Brain microvascular endothelial cell (primary cell): ENCODE measurements at regions not wholly inside any gene's neighbourhood (a gene's known extent, or its start where the extent isn't known, plus 50 kb on each side); places are given as distances from the start of the nearest gene placed in this dataset.

Experiments used
- DNase-seq: peaks from one replicate; pipeline ENCODE4 v3.0.0-alpha.2; 2020
- H3K27ac ChIP-seq: fragments of 250-450 bp; sonication (Bioruptor Pico); 2 replicates; pipeline ENCODE4 v1.5.1; 2020; ENCODE audit warnings: mild to moderate bottlenecking, moderate library complexity
- H3K27me3 ChIP-seq: fragments of 250-450 bp; sonication (Bioruptor Pico); replicated peaks from 2 replicates; pipeline ENCODE4 v1.5.1; 2020; ENCODE audit warnings: mild to moderate bottlenecking
- H3K36me3 ChIP-seq: fragments of 250-450 bp; sonication (Bioruptor Pico); replicated peaks from 2 replicates; pipeline ENCODE4 v1.5.1; 2020; ENCODE audit warnings: mild to moderate bottlenecking
- H3K4me3 ChIP-seq: 2 replicates; pipeline ENCODE4 v1.5.1; 2011; ENCODE audit warnings: low read depth, mild to moderate bottlenecking, control low read depth, low read length, moderate library complexity
- in situ Hi-C: cut with HindIII; loops from 2 replicates; pipeline ENCODE4 v1.10.0; 2017; ENCODE audit warnings: low sequenced_read_pairs, low pct_ligation_motif_present
- TF ChIP-seq, protein P1 (sequence below): IDR thresholded peaks from 2 replicates; pipeline ENCODE4 v1.5.1; 2011; ENCODE audit warnings: low read depth, mild to moderate bottlenecking, moderate library complexity, low read length, control low read depth, inconsistent platforms; ENCODE audit errors: missing control alignments

DNA sequence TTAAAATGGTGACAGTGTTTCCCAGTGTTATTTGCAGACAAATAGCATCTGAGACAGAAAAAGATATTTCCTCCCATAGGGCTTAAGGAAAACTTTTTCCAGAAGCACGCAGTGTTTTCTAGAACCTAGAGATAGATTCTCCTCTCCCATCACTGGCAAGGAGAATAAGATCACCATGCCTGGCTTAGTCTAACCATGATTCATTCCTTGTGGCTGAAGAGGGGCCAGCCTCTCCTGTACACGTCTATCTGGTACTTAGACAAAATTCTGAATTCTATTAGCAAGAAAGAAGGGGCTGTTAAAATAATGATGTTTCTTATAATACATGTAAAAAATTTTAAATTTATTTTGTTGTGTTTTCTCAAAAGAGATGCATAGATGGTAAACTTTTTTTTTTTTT is 296.1 kb upstream of the LDB2 start:
- TF ChIP-seq, protein P1, sequence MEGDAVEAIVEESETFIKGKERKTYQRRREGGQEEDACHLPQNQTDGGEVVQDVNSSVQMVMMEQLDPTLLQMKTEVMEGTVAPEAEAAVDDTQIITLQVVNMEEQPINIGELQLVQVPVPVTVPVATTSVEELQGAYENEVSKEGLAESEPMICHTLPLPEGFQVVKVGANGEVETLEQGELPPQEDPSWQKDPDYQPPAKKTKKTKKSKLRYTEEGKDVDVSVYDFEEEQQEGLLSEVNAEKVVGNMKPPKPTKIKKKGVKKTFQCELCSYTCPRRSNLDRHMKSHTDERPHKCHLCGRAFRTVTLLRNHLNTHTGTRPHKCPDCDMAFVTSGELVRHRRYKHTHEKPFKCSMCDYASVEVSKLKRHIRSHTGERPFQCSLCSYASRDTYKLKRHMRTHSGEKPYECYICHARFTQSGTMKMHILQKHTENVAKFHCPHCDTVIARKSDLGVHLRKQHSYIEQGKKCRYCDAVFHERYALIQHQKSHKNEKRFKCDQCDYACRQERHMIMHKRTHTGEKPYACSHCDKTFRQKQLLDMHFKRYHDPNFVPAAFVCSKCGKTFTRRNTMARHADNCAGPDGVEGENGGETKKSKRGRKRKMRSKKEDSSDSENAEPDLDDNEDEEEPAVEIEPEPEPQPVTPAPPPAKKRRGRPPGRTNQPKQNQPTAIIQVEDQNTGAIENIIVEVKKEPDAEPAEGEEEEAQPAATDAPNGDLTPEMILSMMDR: no peak
- no peak for DNase-seq
- in situ Hi-C loops: no loop called here
- Histone ChIP-seq H3K36me3 (no peaks in the 10 kb centered on the region), H3K4me3 (no peak overlapping the region), H3K27me3 (no peaks in the 10 kb centered on the region), H3K27ac (no peak overlapping the region)

DNA sequence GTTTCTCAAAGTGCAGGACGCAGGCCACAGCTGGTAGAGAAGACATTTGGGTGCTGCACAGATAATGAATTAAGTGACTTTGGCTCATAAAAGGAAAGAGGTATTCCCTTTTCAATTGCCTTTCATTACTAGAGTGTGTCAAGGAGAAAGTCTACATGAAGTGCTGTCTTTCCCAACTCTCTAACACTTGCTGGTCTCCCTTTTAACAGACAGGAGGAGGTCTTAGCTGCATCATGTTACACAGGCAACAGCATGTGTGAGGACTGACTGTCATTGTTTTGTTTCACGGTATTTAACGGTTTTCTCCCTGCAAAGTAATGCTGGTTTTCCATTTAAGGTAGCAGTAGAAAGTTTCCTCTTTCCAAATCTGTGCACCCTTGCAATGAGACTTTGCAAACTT is 291.3 kb upstream of the LDB2 start:
- no peaks in the 10 kb centered on the region for H3K36me3 ChIP-seq
- in situ Hi-C loops: no loop called here
- no peak overlapping the region for H3K27ac ChIP-seq
- H3K27me3 ChIP-seq: no peaks in the 10 kb centered on the region
- DNase-seq: no peak
- TF ChIP-seq, protein P1: no peak
- H3K4me3 ChIP-seq: no peak overlapping the region

DNA sequence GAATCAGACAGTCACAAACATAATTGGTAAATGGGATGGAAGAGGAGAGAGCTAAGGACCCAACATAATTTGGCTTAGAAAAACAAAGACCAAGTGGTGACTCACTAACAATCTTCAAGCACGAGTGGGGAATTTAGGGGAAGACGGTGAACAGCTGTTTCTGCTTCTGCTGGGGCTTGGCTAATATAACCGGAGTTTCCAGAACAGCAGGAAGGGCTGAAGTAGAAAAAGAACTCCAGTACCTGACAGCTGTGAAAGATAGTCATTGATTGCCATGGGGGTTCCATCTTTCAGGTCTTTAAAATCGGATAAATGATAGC is 290.9 kb upstream of the LDB2 start:
- Histone ChIP-seq H3K36me3 (no peaks in the 10 kb centered on the region), H3K27ac (no peak overlapping the region), H3K4me3 (no peak overlapping the region), H3K27me3 (no peaks in the 10 kb centered on the region)
- in situ Hi-C loops: no loop called here
- TF ChIP-seq, protein P1: no peak
- DNase-seq: no peak

DNA sequence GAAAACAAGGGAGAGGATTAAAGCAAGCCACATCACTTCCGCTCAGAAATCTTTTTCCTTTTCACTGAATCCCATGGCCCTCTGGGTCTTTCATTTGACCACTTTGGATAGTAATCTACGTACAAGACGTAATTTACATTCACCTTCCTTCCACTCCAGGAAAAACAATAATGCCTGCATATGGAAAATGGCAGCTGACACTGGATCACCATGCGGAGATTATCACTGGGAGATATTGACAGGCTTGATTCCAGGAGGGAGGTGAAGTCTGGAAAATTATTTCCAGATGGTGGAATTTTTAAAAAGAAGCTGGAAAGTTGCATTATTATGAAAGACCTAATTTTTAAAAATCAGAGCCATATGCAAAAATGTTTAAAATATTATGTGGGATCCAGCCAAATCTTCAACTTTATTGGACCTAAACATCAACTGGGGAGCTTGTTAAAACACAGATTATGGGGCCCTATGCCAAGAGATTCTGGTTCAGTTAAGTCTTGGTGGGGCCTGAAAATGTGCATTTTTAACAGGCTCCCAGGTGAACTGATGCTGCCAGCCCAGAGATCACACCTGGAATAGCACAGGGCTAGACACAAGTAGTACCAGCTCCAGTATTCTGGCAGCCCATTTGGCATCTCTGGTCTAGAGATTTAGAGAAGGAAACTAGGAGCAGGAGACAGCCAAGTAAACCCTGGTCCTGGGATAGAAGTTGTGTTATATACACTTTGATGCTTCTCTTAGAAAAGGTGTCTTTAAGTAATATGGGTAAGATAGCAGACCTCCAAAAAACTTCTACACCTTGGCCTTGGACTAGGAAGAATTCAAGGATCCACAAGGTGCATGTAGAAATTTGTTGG is 290.3 kb upstream of the LDB2 start:
- Histone ChIP-seq H3K27ac (no peak overlapping the region), H3K4me3 (no peak overlapping the region), H3K36me3 (no peaks in the 10 kb centered on the region), H3K27me3 (no peaks in the 10 kb centered on the region)
- DNase-seq: no peak
- in situ Hi-C loops: no loop called here
- TF ChIP-seq, protein P1: no peak

DNA sequence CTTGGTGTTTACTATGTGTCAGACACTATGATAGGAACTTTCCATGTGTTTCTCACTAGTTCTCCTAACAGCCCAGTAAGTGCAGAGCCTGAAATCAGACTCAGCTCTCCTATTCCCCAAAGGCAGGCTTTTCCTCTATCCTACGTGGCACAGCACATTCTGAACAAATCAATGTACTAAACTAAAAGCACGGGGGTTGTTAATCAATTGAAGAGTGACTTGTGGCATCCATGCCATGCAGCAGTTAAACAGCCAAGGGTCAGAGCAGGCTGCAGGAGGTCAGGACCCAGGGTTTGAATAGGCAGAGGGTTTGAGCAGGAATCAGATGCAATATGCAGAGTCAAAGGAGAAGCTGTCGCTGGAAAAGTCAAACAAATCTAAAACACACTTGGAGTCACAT is 289.7 kb upstream of the LDB2 start:
- DNase-seq: no peak
- Histone ChIP-seq H3K36me3 (no peaks in the 10 kb centered on the region), H3K27me3 (no peaks in the 10 kb centered on the region), H3K4me3 (no peak overlapping the region), H3K27ac (no peak overlapping the region)
- TF ChIP-seq, protein P1: no peak
- in situ Hi-C loops: no loop called here

DNA sequence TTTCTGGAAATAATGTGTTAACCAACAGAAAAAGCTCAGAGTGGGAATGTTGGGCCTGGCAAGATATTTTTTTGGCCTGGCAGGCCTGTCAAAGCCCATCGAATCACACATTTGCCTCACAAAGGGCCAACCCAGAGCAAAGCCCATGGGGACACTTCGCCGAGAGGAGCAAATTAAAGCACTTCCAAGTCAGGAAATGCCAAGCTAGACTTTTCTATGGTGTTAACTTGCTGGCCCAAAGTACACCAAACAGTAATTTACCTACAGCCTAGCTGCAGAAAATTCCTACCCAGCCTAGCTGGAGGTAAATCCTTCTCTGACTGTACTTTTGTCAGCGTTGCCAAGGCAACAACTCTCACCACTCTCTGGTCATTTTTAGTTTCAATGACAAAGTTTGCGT is 288.6 kb upstream of the LDB2 start:
- H3K36me3 ChIP-seq: no peaks in the 10 kb centered on the region

More for the DNA sequence above, 288.6 kb upstream of the LDB2 start:
- DNase-seq: no peak
- in situ Hi-C loops: no loop called here
- no peaks in the 10 kb centered on the region for H3K27me3 ChIP-seq
- TF ChIP-seq, protein P1: no peak
- no peak overlapping the region for H3K27ac ChIP-seq
- no peak overlapping the region for H3K4me3 ChIP-seq
